ENCODE measurements at regions not wholly inside any gene's neighbourhood (a gene's known extent, or its start where the extent isn't known, plus 50 kb on each side); places are given as distances from the start of the nearest gene placed in this dataset.

DNA sequence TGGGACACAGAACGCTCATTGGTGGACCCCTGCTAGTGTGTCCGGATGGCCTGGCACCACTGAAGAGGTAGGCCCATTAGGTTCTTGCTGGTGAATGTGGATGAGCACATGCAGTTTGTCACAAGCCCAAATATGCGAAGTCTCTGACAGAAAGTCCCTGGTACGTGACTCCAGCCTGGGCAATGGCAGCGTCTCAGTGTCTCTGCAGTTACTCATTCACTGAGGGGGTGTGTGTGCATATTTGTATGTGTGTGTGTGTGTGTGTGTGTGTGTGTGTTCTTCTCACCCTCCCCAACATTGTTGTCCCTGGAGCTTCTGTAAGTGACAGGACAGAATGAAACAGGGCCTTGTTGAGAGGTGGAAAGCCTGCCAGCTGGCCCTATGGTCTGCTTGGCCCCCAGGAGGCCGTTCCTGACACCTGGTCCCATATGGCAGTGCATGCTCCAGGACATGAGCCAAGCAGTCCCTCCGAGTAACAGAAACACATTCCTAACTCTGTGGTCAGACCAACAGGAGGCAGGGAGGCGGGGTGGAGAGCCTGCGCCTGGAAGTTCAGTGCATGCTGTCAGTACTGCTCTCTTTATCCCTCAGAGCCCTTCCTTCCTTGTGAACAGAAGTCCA is 169.9 kb downstream of the SLC28A3 start (continued):
- peak; percentile 45; the same call in 1 of the 2 replicates for TF ChIP-seq MEF2A (IDR thresholded peaks at IDR 0.05; ENCODE audit: borderline replicate concordance, low read depth)
- TF ChIP-seq, protein P1, sequence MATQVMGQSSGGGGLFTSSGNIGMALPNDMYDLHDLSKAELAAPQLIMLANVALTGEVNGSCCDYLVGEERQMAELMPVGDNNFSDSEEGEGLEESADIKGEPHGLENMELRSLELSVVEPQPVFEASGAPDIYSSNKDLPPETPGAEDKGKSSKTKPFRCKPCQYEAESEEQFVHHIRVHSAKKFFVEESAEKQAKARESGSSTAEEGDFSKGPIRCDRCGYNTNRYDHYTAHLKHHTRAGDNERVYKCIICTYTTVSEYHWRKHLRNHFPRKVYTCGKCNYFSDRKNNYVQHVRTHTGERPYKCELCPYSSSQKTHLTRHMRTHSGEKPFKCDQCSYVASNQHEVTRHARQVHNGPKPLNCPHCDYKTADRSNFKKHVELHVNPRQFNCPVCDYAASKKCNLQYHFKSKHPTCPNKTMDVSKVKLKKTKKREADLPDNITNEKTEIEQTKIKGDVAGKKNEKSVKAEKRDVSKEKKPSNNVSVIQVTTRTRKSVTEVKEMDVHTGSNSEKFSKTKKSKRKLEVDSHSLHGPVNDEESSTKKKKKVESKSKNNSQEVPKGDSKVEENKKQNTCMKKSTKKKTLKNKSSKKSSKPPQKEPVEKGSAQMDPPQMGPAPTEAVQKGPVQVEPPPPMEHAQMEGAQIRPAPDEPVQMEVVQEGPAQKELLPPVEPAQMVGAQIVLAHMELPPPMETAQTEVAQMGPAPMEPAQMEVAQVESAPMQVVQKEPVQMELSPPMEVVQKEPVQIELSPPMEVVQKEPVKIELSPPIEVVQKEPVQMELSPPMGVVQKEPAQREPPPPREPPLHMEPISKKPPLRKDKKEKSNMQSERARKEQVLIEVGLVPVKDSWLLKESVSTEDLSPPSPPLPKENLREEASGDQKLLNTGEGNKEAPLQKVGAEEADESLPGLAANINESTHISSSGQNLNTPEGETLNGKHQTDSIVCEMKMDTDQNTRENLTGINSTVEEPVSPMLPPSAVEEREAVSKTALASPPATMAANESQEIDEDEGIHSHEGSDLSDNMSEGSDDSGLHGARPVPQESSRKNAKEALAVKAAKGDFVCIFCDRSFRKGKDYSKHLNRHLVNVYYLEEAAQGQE (IDR thresholded peaks at IDR 0.05; ENCODE audit: low read depth, low read length) = no peak
- TF ChIP-seq EP300 (IDR thresholded peaks at IDR 0.05; ENCODE audit: borderline replicate concordance in 1 of 2, low read depth in 1 of 2, low read length in 1 of 2) = peak in 1 of 2 experiments; percentile 87; a peak in 1 of 4 replicates
- no peak for TF ChIP-seq GABPA (IDR thresholded peaks at IDR 0.05; ENCODE audit: low read depth)
- peak; percentile 35; the same call in 1 of the 2 replicates for TF ChIP-seq FOSL2 (IDR thresholded peaks at IDR 0.05; ENCODE audit: borderline replicate concordance, low read depth)
- TF ChIP-seq RXRA (IDR thresholded peaks at IDR 0.05; ENCODE audit: borderline replicate concordance, low read depth) = peak; percentile 69; the same call in 1 of the 2 replicates
- TF ChIP-seq, protein P2, sequence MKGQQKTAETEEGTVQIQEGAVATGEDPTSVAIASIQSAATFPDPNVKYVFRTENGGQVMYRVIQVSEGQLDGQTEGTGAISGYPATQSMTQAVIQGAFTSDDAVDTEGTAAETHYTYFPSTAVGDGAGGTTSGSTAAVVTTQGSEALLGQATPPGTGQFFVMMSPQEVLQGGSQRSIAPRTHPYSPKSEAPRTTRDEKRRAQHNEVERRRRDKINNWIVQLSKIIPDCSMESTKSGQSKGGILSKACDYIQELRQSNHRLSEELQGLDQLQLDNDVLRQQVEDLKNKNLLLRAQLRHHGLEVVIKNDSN (IDR thresholded peaks at IDR 0.05; ENCODE audit: borderline replicate concordance, low read depth) = no peak
- TF ChIP-seq SIN3A (IDR thresholded peaks at IDR 0.05; ENCODE audit: borderline replicate concordance, low read depth, low read length) = peak; percentile 63; the same call in 1 of the 2 replicates
- TF ChIP-seq, protein P3, sequence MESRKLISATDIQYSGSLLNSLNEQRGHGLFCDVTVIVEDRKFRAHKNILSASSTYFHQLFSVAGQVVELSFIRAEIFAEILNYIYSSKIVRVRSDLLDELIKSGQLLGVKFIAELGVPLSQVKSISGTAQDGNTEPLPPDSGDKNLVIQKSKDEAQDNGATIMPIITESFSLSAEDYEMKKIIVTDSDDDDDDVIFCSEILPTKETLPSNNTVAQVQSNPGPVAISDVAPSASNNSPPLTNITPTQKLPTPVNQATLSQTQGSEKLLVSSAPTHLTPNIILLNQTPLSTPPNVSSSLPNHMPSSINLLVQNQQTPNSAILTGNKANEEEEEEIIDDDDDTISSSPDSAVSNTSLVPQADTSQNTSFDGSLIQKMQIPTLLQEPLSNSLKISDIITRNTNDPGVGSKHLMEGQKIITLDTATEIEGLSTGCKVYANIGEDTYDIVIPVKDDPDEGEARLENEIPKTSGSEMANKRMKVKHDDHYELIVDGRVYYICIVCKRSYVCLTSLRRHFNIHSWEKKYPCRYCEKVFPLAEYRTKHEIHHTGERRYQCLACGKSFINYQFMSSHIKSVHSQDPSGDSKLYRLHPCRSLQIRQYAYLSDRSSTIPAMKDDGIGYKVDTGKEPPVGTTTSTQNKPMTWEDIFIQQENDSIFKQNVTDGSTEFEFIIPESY (IDR thresholded peaks at IDR 0.05; ENCODE audit: borderline replicate concordance, low read depth) = peak; percentile 59; the same call in 1 of the 2 replicates
- no peak for TF ChIP-seq RAD21 (IDR thresholded peaks at IDR 0.05; ENCODE audit: low read length)

DNA sequence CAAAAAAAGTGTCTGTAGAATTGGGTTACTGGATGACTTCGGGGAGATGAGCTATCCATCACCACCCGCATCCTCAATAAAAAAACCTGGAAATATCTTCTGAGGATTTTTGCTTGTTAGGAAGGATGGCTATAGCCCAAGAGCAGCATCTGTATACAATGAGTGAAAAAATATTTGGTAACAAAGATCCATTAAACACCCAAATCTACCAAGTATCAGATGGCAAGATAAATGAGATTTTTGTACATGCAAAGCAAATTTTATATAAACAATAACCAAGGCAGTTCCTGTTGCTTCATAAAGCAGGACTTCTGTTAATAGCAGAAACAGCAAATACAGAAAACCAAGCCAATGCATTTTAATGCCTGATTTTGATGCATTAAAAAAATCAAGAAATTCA is 166.6 kb downstream of the SLC28A3 start:
- CTCF ChIA-PET = interaction anchor here (0.5 to 4.3 kb wide), 32 partner anchors 9 to 250 kb away, joined by 3 to 45 read pairs (median 5); no protein-coding TSS in a partner anchor
- 88% methylated on average over 2 of the region's 2 CpGs for WGBS (ENCODE audit: low lambda C conversion rate)

More for the DNA sequence above, 166.6 kb downstream of the SLC28A3 start:
- Histone ChIP-seq H3K36me3 (replicated peaks in 1 of 2; ENCODE audit: control insufficient read depth in 1 of 2, insufficient read depth in 2 of 2, low read length in 1 of 2) (no peaks in the 10 kb centered on the region), H4K20me1 (ENCODE audit: insufficient read depth) (no peaks in the 10 kb centered on the region), H3K9ac (no peak overlapping the region), H3K9me3 (no peaks in the 10 kb centered on the region), H3K4me1 (ENCODE audit: control insufficient read depth in 1 of 2, insufficient read depth in 2 of 2, low read depth in 1 of 2, low read length in 1 of 2) (peaks cover 10 to 23% of the 10 kb centered on the region in 2 experiments), H3K4me2 (no peak overlapping the region), H3K27me3 (ENCODE audit: insufficient read depth) (no peaks in the 10 kb centered on the region), H3F3A (replicated peaks; ENCODE audit: insufficient read depth) (peaks cover 26% of the 10 kb centered on the region), H2AFZ (ENCODE audit: low read depth) (no peak overlapping the region), H3K79me2 (ENCODE audit: insufficient read depth) (no peaks in the 10 kb centered on the region), H3K4me3 (ENCODE audit: low read depth in 2 of 2, low read length in 1 of 2) (no peak overlapping the region), H3K27ac (ENCODE audit: low read depth in 2 of 2, low read length in 1 of 2) (no peak overlapping the region), H3K9me2 (no peaks in the 10 kb centered on the region)
- TF ChIP-seq TAF1 (IDR thresholded peaks at IDR 0.05; ENCODE audit: borderline replicate concordance, low read depth, low read length) (no peak), RFX5 (IDR thresholded peaks at IDR 0.05; ENCODE audit: low read length) (no peak), POLR2AphosphoS5 (IDR thresholded peaks at IDR 0.05; ENCODE audit: low read depth, low read length) (no peak), ELF1 (IDR thresholded peaks at IDR 0.05) (no peak), YY1 (IDR thresholded peaks at IDR 0.05; ENCODE audit: low read depth) (no peak), EP300 (IDR thresholded peaks at IDR 0.05; ENCODE audit: borderline replicate concordance in 1 of 2, low read depth in 1 of 2, low read length in 1 of 2) (no peak), SMC3 (IDR thresholded peaks at IDR 0.05; ENCODE audit: low read depth, low read length) (no peak), MXI1 (IDR thresholded peaks at IDR 0.05; ENCODE audit: low read depth, low read length) (no peak), SIN3A (IDR thresholded peaks at IDR 0.05; ENCODE audit: borderline replicate concordance, low read depth, low read length) (no peak), GATA2 (CRISPR knock-in tag; IDR thresholded peaks at IDR 0.05) (no peak), GABPA (IDR thresholded peaks at IDR 0.05; ENCODE audit: low read depth) (no peak), TEAD4 (IDR thresholded peaks at IDR 0.05; ENCODE audit: borderline replicate concordance, insufficient read depth) (no peak), EZH2phosphoT487 (IDR thresholded peaks at IDR 0.05; ENCODE audit: borderline replicate concordance, low read depth) (no peak), RXRA (IDR thresholded peaks at IDR 0.05; ENCODE audit: borderline replicate concordance, low read depth) (no peak), FOXM1 (IDR thresholded peaks at IDR 0.05; ENCODE audit: low read depth) (no peak), RCOR1 (IDR thresholded peaks at IDR 0.05; ENCODE audit: low read length) (no peak), NFIC (IDR thresholded peaks at IDR 0.05; ENCODE audit: borderline replicate concordance) (no peak), CHD2 (IDR thresholded peaks at IDR 0.05; ENCODE audit: low read length, partially characterized antibody) (no peak)
- TF ChIP-seq, protein P2 (IDR thresholded peaks at IDR 0.05; ENCODE audit: borderline replicate concordance, low read depth) = no peak
- no peak for DNase-seq
- POLR2A ChIA-PET = no interaction called here

Data from SK-N-SH (cell line).